ENCODE measurements at regions not wholly inside any gene's neighbourhood (a gene's known extent, or its start where the extent isn't known, plus 50 kb on each side); places are given as distances from the start of the nearest gene placed in this dataset.

DNA sequence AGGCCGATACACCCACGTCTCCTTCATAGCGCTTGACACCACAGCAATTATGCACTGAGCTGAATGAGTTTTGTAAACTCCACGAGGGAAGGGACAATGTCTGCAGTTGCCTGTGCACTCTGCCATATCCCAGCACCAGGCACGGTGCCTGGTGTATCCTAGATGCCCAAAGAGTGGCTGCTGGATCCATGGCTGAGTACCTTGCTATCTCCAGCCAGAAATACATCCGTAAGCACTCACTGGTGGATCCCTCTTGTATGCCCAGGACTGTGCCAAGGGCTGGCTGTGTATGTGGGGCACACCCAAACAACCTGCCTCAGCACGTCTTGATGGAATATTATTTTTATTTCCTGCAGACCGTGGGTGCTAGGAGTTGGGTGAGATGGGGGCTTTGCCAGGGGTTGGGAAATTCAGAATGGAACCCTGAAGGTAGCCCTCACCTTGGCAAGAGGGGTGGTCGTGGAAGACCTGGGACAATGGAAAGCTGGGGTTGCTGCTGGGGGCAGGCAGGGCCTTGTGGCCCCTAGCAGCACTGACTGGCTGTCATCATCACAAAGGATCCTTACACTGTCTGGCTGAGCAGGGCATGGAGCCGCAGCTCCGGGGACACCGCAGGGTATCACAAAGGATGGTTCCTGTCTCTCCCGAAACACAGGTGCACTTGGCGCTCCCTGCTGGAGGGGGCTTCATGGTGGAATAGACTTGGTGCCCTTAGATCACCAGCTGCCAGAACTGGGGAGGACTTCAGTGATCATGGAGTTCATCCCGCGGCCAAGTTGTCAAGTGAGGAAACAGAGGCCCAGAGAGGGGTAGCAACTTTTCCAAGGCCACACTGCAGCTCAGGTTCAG, 131.3 kb downstream of the URI1 start:
- TF ChIP-seq, protein P1, sequence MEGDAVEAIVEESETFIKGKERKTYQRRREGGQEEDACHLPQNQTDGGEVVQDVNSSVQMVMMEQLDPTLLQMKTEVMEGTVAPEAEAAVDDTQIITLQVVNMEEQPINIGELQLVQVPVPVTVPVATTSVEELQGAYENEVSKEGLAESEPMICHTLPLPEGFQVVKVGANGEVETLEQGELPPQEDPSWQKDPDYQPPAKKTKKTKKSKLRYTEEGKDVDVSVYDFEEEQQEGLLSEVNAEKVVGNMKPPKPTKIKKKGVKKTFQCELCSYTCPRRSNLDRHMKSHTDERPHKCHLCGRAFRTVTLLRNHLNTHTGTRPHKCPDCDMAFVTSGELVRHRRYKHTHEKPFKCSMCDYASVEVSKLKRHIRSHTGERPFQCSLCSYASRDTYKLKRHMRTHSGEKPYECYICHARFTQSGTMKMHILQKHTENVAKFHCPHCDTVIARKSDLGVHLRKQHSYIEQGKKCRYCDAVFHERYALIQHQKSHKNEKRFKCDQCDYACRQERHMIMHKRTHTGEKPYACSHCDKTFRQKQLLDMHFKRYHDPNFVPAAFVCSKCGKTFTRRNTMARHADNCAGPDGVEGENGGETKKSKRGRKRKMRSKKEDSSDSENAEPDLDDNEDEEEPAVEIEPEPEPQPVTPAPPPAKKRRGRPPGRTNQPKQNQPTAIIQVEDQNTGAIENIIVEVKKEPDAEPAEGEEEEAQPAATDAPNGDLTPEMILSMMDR (IDR thresholded peaks at IDR 0.05 in 8 of 11, conservative IDR thresholded peaks at IDR 0.05 in 3 of 11) = no peak
- TF ChIP-seq POLR2A (IDR thresholded peaks at IDR 0.05) = no peak
